DMS53 (cell line): ENCODE measurements at regions not wholly inside any gene's neighbourhood (a gene's known extent, or its start where the extent isn't known, plus 50 kb on each side); places are given as distances from the start of the nearest gene placed in this dataset.

Experiments used
- DNase-seq: peaks from one replicate; lab custom pipeline; 2025; lab: John Stamatoyannopoulos, UW

GRCh38 chr2:128792476-128793054 is 473.9 kb upstream of the HS6ST1 start:
- DNase-seq: no peak

- DNase-seq: no peak
Measured at GRCh38 chr2:128793404-128793803, 474.7 kb upstream of the HS6ST1 start.

DNA sequence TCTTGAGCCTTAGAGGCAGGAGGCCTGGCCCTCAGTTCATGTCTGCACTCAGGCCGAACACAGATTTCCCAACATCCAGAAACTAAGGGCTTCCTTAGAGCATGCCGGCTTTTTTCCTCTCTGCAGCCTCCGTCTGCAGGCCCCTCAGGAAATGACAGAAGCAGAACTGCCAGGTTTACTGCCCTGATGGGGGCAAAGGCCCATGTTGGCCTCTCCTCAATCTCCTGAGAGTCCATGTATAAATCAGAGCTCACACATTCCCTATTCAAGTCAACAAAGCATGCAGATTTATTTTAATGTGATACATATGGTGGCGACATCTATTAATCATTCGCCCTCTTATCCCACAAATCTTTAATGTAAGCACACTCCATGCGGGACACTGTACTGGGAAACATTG is 475.6 kb upstream of the HS6ST1 start:
- no peak for DNase-seq

- no peak for DNase-seq
Measured at GRCh38 chr2:128796321-128796720, 477.7 kb upstream of the HS6ST1 start.

DNA sequence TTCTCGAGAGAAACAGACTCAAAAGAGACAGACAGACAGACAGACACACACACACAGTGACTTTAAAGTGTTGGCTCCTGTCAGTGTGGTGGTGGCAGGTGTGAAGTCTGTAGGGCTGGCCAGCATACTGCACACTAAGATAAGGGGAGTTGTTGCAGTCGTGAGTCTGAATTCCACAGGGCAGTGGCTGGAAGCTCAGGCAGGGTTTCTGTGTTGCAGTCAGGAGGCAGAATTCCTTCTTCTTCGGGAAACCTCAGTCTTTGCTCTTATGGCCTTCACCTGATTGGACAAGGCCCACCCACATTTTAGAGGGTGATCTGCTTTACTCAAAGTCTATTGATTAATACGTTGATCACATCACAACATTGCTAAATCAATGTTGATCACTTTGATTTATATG is 478.4 kb upstream of the HS6ST1 start:
- no peak for DNase-seq

- DNase-seq: no peak
Measured at GRCh38 chr2:128797533-128797932, 478.9 kb upstream of the HS6ST1 start.

GRCh38 chr2:128797937-128798336 is 479.3 kb upstream of the HS6ST1 start:
- no peak for DNase-seq

- no peak for DNase-seq
Measured at GRCh38 chr2:128798502-128799283, 480.0 kb upstream of the HS6ST1 start.

DNA sequence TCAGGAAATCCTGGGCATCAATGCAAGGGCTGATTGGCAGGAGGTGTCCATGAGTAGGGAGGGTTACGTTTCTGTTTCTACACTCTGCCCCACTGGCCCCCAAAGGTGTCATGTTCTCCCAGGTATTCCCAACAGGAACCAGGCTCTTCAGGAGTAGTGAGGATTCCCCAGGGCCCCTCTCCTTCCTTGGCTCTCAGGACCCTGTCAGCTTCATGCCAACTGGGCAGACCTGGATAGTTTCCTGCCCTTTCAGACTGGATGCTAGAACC is 480.6 kb upstream of the HS6ST1 start:
- DNase-seq: no peak

- DNase-seq: no peak
Measured at GRCh38 chr2:128799730-128800129, 481.1 kb upstream of the HS6ST1 start.

DNA sequence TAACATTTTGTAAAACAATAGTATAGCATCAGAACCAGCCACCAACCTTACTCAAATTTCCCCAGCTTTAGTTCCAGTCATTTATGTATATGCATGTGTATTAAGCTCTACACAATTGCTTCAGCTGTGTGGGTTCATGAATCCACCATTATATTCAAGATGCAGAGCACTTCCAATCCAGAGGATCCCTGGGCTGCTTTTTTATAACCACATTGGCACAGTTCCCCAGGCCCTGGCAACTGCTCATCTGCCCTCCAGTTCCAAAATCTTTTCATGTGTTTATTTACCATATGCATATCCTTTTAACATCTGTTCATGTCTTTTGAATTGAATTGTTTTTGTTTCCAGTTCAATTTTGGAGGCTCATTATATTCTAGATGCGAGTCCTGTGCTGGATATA is 482.9 kb upstream of the HS6ST1 start:
- no peak for DNase-seq

DNA sequence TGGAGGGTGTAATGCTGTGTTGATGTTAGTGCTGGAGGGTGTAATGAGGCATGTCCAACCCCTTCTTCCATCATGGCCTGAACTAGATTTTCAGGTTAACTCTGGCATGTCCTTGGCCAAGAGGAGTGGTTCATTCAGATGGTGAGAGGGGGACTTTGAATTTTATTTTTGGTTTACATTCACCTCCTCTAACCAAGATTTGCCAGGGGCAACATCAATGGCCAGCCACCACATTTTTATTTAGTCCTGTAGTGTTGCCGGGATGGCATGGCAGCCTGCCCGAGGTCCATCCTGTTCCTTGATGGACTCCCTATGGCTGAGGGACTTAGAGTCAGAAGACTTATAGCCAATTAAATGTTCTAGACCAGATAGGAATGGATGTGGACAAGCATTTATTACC is 484.6 kb upstream of the HS6ST1 start:
- no peak for DNase-seq

DNA sequence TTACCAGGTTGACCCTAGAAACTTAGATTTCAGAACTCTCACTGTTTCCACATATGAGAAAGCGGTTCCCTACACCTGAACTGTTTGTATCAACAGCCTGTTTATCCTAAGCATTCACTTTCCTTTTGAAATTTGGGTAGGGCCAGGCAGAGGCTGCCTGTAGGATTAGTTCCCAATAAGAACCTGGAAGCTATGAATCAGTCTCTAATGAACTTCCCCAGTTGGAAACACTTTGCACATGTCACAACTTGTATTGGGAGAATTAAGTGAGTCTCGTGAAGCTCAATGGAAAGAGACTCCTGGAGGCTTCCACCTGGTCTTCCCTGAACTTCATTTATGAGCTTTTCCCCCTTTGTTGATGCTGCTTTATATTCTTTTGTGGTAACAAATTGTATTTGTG is 486.6 kb upstream of the HS6ST1 start:
- no peak for DNase-seq

DNA sequence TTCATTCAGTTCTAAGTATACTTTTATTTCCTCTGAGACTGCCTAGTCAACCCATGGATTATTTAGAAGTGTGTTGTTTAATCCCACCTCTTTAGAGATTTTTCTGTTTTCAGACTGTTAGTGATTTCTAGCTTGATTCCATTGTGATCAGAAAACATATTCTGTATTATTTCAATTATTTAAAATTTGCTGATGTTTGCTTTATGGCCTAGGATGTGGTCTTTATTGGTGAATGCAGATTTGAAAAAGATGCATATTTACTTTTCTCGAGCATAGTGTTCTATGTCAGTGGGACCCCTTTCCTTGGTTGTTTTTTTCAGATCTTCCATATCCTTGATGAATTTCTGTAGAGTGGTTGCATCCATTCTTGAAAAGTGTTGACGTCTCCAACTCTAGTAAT is 487.2 kb upstream of the HS6ST1 start:
- DNase-seq: no peak

DNA sequence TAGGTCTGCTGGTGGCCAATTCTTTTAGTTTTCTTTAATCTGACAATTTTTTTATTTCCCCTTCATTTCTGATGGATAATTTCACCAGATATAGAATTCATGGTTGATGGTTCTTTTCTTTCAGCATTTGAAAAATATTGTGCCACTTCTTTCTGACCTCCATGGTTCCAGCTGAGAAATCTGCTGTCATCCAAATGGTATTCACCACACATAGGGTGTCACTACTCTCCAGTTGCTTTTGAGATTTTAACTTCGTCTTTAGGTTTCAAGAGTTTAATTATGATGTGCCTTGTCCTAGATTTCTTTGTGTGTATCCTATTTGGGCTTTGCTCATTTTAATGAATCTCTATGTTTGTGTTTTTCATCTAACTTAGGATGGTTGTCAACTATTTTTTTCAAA is 488.6 kb upstream of the HS6ST1 start:
- no peak for DNase-seq

DNA sequence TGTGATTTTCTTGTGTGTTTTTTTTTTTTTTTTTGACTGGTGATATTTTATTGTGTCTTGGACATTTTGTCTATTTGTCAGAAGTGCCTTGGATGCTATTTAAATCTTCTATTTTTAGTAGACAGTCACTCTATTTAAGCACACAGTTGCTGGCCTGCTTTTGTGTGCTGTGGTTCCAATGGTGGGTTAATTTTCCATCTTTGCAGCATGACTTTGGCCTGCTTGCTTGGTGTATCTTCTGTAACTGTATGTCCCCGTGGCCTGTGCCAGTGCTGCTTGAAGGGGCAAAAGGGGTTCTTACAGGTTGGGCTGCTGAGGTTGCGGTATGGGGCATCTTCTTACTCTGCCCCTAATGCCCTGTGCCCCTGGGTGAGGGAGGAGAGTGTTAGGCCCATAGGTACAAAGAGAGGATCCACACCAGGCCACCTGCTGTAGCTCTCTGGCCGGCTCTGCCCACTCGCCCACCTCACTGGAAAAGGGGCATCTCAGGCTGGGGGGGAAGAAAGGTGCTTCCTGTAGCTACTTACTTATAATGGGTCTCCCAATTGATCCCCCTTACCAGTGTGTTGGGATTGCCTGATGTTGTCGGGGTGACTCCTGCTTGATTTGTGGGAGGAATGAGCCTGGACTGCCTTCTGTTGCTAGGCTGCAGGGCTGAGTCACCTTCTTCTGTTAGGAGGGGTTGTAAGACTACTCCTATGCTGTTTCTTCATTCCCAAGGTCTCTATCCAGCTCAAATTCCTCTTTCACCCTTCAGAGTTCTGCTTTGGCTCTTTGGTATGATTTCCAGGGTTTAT is 490.0 kb upstream of the HS6ST1 start:
- no peak for DNase-seq

DNA sequence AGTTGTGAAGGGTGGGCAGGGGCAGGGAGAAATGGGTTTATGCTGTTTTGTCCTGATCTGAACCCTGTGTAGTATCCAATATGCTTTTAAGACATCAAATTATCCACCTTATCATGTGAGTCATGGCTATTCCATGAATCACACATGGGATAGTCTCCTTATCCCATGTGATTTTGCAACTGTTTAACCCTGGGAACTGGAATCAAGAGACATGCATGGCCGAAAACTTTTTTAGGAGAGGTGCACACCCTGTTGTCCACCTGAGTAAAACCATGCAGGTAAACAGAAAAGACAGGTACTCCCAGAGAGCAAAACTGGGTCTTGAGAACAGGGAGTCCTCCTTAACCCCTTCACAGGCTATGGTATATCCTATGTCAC is 490.6 kb upstream of the HS6ST1 start:
- DNase-seq: no peak

GRCh38 chr2:128809880-128810279 is 491.2 kb upstream of the HS6ST1 start:
- no peak for DNase-seq

- DNase-seq: no peak
Measured at GRCh38 chr2:128812183-128812940, 493.7 kb upstream of the HS6ST1 start.

GRCh38 chr2:128813352-128814034 is 494.8 kb upstream of the HS6ST1 start:
- no peak for DNase-seq

DNA sequence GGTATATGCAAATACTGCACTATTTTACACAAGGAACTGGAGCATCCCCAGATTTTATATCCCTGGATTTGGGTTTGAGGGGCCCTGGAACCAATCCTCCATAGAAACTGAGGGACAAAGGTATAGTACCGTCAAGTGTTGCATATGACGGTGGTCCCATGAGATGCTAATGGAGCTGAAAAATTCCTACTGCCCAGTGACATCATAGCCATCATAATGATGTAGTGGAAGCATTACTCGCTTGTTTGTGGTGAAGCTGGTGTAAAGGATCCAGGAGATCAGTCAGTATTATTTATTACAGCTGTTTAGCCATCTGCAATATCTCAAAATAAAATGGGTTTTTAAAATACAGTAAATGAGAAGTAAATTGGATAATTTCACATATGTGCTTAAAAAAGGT is 496.6 kb upstream of the HS6ST1 start:
- DNase-seq: no peak

GRCh38 chr2:128817171-128817570 is 498.5 kb upstream of the HS6ST1 start:
- DNase-seq: no peak
